ENCODE measurements at regions not wholly inside any gene's neighbourhood (a gene's known extent, or its start where the extent isn't known, plus 50 kb on each side); places are given as distances from the start of the nearest gene placed in this dataset.

DNA sequence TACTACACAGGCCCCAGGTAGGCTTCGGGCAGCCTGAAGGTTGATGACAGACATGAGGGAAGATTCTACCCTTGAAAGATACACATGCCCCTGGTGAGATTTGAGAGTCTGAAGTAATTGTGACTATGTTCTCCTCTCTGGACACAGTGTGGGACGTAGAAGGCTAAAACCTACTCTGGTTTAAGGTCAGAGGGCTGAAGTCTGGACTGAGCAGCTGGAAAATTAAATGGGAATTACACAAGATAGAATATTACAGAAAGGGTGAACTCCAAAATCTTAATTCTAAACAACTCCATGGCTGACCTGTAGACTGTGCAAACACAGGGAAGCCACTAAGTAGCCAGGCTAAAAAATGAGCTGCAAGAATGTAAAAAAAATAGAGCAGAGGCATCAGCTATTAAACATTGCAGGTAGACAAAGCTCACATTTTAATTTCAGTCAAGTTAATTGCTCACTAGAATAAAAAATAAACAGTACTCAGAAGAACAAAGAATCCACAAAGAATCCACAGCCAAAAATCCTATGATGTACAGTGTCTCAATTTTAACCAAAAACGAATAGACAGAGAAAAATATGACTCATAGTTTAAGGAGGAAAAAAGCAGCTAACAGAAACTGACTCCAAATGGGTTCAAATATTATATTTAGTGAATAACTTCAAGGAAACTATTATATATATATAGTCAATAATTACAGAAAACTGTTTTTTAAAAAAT is 170.4 kb downstream of the PCDH18 start:
- peak overlapping the region; percentile 65 for H3K4ac ChIP-seq (ENCODE audit: low read depth, low read length)
- 0 out of 2 replicates have a peak overlapping the region, but pooled peaks have one; percentile 36 for H3K56ac ChIP-seq (ENCODE audit: extremely low read depth, insufficient read depth, low read length)
- no peak for TF ChIP-seq MAFK (IDR thresholded peaks at IDR 0.05; ENCODE audit: low read depth, low read length)
- TF ChIP-seq RFX5 (IDR thresholded peaks at IDR 0.05; ENCODE audit: low read depth, low read length), result no peak
- no peak for TF ChIP-seq RCOR1 (IDR thresholded peaks at IDR 0.05; ENCODE audit: insufficient replicate concordance, low read length)
- TF ChIP-seq NFE2L2 (IDR thresholded peaks at IDR 0.05; ENCODE audit: low read depth, low read length), result no peak
- TF ChIP-seq, protein P1, sequence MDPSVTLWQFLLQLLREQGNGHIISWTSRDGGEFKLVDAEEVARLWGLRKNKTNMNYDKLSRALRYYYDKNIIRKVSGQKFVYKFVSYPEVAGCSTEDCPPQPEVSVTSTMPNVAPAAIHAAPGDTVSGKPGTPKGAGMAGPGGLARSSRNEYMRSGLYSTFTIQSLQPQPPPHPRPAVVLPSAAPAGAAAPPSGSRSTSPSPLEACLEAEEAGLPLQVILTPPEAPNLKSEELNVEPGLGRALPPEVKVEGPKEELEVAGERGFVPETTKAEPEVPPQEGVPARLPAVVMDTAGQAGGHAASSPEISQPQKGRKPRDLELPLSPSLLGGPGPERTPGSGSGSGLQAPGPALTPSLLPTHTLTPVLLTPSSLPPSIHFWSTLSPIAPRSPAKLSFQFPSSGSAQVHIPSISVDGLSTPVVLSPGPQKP (IDR thresholded peaks at IDR 0.05; ENCODE audit: borderline replicate concordance, low read depth, low read length), result no peak
- no peak for TF ChIP-seq MXI1 (IDR thresholded peaks at IDR 0.05; ENCODE audit: borderline replicate concordance, low read depth, low read length)
- no peak for TF ChIP-seq CHD1 (IDR thresholded peaks at IDR 0.05; ENCODE audit: low read depth, low read length)
- no peak for TF ChIP-seq BHLHE40 (IDR thresholded peaks at IDR 0.05; ENCODE audit: low read depth, low read length)
- TF ChIP-seq SMC3 (IDR thresholded peaks at IDR 0.05; ENCODE audit: low read depth, low read length), result no peak
- TF ChIP-seq MAZ (IDR thresholded peaks at IDR 0.05; ENCODE audit: borderline replicate concordance, low read depth, low read length), result no peak
- TF ChIP-seq RAD21 (IDR thresholded peaks at IDR 0.05; ENCODE audit: low read length), result no peak
- TF ChIP-seq, protein P2, sequence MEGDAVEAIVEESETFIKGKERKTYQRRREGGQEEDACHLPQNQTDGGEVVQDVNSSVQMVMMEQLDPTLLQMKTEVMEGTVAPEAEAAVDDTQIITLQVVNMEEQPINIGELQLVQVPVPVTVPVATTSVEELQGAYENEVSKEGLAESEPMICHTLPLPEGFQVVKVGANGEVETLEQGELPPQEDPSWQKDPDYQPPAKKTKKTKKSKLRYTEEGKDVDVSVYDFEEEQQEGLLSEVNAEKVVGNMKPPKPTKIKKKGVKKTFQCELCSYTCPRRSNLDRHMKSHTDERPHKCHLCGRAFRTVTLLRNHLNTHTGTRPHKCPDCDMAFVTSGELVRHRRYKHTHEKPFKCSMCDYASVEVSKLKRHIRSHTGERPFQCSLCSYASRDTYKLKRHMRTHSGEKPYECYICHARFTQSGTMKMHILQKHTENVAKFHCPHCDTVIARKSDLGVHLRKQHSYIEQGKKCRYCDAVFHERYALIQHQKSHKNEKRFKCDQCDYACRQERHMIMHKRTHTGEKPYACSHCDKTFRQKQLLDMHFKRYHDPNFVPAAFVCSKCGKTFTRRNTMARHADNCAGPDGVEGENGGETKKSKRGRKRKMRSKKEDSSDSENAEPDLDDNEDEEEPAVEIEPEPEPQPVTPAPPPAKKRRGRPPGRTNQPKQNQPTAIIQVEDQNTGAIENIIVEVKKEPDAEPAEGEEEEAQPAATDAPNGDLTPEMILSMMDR (conservative IDR thresholded peaks at IDR 0.05; ENCODE audit: low read depth, low read length), result no peak
- TF ChIP-seq, protein P3, sequence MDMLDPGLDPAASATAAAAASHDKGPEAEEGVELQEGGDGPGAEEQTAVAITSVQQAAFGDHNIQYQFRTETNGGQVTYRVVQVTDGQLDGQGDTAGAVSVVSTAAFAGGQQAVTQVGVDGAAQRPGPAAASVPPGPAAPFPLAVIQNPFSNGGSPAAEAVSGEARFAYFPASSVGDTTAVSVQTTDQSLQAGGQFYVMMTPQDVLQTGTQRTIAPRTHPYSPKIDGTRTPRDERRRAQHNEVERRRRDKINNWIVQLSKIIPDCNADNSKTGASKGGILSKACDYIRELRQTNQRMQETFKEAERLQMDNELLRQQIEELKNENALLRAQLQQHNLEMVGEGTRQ (IDR thresholded peaks at IDR 0.05; ENCODE audit: low read depth, low read length), result no peak
- TF ChIP-seq CEBPB (IDR thresholded peaks at IDR 0.05; ENCODE audit: low read depth, low read length), result no peak
- no TSS peak for BruUV-seq (replicated peaks)
- peak overlapping the region; percentile 43; the same call in 1 of the 3 replicates for H2BK15ac ChIP-seq (ENCODE audit: low read depth, low read length)
- H3K4me3 ChIP-seq (ENCODE audit: insufficient read depth, low read depth, low read length), result no peak overlapping the region
- H2BK5ac ChIP-seq (ENCODE audit: low read depth, low read length, poor library complexity, severe bottlenecking), result peak overlapping the region; percentile 31
- ChIA-PET CTCF (interaction anchor here (0.7 to 1.1 kb wide), 3 partner anchors 74 to 251 kb away, joined by 3 read pairs; no protein-coding TSS in a partner anchor), POLR2A (ENCODE audit: unreplicated experiment) (no interaction called here)
- H2AK5ac ChIP-seq (ENCODE audit: low read depth, low read length), result peak overlapping the region; percentile 49; the same call in 1 of the 2 replicates
- H3K36me3 ChIP-seq (ENCODE audit: control insufficient read depth, insufficient read depth, low read length), result no peaks in the 10 kb centered on the region
- peak overlapping the region; percentile 30 for H4K5ac ChIP-seq (ENCODE audit: low read depth, low read length)
- peak overlapping the region in 1 of 2 experiments; percentile 6; a peak in 1 of 4 replicates for H4K8ac ChIP-seq (ENCODE audit: low read depth in 2 of 2, low read length in 2 of 2)
- peak overlapping the region; percentile 77; the same call in 1 of the 2 replicates for H4K91ac ChIP-seq (ENCODE audit: insufficient read depth, low read depth, low read length)
- H3K9ac ChIP-seq (ENCODE audit: low read depth, low read length), result no peak overlapping the region
- H2BK20ac ChIP-seq (ENCODE audit: low read depth, low read length), result peak overlapping the region; percentile 88
- peak overlapping the region; percentile 37; the same call in 1 of the 2 replicates for H3K14ac ChIP-seq (replicated peaks; ENCODE audit: low read depth, low read length)
- peak overlapping the region; percentile 91 for H3K18ac ChIP-seq (ENCODE audit: low read depth, low read length)
- DNase-seq (peak; percentile 32), ATAC-seq (ENCODE audit: low read depth) (peak; percentile 33)
- H3K4me2 ChIP-seq (ENCODE audit: low read depth, low read length), result no peak overlapping the region
- H2BK120ac ChIP-seq (ENCODE audit: low read depth, low read length), result peak overlapping the region; percentile 48
- H2AK9ac ChIP-seq (replicated peaks; ENCODE audit: low read depth, low read length, poor library complexity), result no peak overlapping the region
- peak overlapping the region; percentile 70; the same call in 1 of the 2 replicates for H3K27ac ChIP-seq (ENCODE audit: insufficient read depth, low read length)
- H2AFZ ChIP-seq (replicated peaks; ENCODE audit: low read length, poor library complexity), result no peak overlapping the region
- no peaks in the 10 kb centered on the region for H3K27me3 ChIP-seq (ENCODE audit: control insufficient read depth, insufficient read depth, low read length)
- H3K9me1 ChIP-seq (ENCODE audit: insufficient read depth, low read length), result no peaks in the 10 kb centered on the region
- dilution Hi-C loops (cut with HindIII; ENCODE audit: low sequenced_read_pairs, unreplicated experiment), result no loop called here
- no peaks in the 10 kb centered on the region for H3K79me1 ChIP-seq (ENCODE audit: low read depth in 1 of 2, low read length in 2 of 2)
- no peak overlapping the region for H3K23ac ChIP-seq (ENCODE audit: low read depth, low read length)
- intact Hi-C loops (cut with micrococcal nuclease), result loop anchor here (1.0 kb wide), 1 partner anchor 14 kb away; no protein-coding TSS in a partner anchor
- no peaks in the 10 kb centered on the region for H3K9me3 ChIP-seq (ENCODE audit: control insufficient read depth, insufficient read depth, low read length)
- H3K4me1 ChIP-seq (ENCODE audit: control insufficient read depth, insufficient read depth, low read length), result peaks cover 12% of the 10 kb centered on the region
- no peaks in the 10 kb centered on the region for H4K20me1 ChIP-seq (ENCODE audit: insufficient read depth, low read length)
- in situ Hi-C loops (cut with MboI; ENCODE audit: low sequenced_read_pairs), result no loop called here
- WGBS, 2 experiments (ENCODE audit: extremely low coverage in 2 of 2, insufficient read length in 1 of 2), result no CpG with 5 or more reads among the region's 3 CpGs

Measured in IMR-90 (cell line).